ELR (cell line): ENCODE measurements at regions not wholly inside any gene's neighbourhood (a gene's known extent, or its start where the extent isn't known, plus 50 kb on each side); places are given as distances from the start of the nearest gene placed in this dataset.

ENCODE experiments used
- DNase-seq: peaks from one replicate; pipeline ENCODE4 v3.0.0-alpha.2; 2015; ENCODE audit warnings: low read depth

DNA sequence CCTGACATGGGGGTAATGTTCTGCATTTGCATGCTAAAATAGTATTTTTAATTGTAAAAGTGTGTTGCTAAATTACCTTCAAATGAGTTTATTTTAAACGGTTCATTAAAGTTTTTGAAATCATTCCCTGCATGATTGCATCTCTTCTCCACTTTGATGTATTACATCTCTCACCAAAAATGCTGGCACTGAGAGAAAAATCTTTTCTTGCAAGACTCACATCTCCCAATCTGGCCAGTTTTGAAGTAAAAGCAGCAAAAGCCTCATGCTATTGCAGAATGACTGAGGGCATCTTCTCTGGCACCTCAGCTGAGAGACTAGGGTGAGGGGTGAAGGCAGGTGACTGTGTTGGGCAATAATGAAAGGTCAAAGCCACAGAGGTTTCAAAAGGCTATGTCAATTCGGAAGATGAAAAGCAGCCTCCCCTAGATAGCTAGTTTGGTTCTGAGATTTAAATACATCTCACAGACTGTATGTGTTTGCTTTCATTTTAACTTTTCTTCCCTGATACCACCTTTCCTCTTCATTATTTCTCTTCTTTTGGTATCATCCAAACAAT lies 292.2 kb upstream of the RAG2 start:
- no peak for DNase-seq

DNA sequence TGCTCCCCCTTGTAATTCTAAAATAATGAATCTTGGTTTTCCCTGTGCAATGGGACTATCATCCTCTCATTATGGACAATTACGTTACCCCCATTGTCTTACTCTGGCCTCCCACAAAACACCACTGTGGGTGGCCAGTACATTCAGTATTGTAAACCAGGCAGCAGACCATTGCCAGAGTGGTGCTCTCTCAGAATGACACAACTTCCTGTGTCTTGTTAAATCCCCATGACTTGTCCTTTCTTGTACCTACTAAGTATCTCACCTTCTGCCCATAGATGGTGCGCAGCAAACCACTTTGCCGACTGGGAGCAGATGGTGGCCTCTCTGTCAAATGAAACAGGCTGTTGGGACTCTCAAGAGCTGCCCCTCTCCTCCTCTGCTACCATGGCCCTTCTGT lies 287.1 kb upstream of the RAG2 start:
- DNase-seq, result no peak

DNA sequence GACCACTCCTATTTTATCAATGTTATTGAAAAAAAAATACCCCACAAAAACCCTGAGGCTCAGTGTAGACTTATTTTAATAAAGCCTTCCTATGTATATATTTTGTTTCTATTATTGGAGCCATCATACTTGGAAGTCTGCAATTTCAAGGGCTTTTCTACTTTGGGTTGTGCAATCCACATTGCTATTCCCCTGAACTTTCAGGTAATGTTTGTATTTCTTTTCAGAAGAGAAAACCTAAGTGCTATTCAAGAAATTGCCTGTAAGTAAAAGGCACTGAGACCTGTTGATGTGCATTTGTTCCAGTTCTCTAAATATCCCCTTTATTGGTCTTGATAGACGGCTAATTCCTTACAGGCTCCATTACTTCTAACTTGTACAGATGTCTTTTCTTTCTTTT lies 280.7 kb upstream of the RAG2 start:
- DNase-seq, result no peak

DNA sequence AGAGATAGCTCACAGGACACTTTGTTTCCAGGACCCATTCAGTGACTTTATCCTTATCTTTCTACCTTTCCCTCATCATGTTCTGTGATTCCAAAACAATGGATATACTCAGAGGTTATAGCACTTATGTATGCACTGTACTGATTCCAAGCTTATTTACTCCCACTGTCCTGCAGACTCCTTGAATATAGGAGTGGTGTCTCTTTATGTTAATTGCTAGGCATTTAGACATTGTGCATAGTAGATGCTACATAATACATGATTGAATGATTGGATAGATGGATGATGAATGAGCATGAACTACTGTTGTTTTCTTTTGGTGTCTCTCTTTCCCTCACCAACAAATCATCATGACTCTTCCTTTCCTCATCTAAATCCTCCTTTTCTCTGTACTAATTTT lies 279.1 kb upstream of the RAG2 start:
- DNase-seq, result no peak

DNA sequence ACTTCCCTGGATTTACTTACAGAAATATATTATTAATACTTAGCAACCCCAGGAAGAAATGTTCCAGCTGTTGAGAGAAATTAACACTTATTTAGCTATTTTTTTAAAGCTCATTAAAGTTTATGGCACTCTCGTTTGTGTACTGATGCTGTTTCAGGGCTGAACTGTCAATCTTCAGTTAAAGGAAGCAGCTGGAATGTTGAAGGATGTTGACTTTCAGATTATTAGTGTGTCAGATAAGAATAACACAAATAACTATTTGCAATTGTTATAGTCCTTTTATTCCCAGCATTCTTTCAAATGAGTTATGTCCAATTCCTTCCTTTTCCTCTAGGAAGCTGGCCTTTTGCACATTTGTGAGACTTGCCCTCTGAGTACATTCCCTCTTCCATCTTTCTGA lies 278.2 kb upstream of the RAG2 start:
- no peak for DNase-seq

DNA sequence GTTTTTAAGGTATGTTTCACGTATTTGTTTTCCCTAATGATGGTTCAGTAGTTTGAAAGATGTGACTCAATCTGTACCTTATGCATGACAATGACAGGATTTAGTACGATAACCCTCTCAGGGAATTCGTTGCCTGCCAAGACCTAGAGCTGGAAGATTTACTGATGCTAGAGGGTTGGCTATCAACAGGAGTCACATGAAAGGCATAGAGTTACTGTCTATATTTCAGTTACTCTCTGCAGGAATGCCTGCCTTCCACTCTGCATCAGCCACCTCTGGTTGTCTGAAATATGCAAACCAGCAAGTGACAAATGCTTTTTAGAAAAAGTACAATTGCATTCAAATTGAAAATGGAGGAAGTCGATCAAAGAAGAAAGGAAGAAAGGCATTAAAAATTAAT lies 276.3 kb upstream of the RAG2 start:
- DNase-seq, result no peak

DNA sequence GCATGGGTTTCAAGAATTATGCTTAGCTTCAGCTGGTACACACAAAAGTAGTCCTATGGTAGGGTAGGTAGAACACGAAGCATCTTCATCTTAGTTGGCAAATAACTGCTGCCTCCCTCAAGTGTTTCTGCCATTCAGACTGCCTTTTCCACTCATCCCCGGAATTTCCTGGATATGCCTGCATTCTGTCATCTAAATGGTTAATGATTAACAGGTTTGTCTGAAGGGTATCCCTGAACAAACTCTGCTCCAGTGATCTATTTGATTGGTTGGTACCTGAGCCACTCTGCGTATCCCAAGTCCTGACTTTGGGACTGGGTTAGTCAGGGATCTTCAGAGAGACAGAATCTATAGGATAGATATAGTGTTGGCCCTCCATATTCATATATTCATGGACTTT lies 272.3 kb upstream of the RAG2 start:
- no peak for DNase-seq

DNA sequence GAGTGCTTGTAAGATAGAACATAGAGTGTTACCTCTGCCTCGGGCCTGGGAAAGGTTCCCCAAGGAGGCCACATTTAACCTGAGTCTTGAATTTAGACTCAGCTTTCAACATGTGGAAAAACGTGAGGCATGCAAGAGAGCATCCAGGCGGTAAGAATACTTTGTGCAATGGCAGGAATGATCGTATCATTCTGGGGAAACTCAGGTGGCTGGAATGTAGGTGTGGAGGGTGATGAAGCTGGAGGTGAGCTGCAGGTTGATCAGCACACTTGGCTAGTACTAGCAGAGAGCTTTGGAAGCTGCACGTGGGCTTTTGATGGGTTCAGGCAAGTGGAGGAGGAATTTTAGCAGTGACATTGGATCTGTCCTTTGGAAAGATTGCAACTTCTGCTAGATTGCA lies 270.3 kb upstream of the RAG2 start:
- no peak for DNase-seq

DNA sequence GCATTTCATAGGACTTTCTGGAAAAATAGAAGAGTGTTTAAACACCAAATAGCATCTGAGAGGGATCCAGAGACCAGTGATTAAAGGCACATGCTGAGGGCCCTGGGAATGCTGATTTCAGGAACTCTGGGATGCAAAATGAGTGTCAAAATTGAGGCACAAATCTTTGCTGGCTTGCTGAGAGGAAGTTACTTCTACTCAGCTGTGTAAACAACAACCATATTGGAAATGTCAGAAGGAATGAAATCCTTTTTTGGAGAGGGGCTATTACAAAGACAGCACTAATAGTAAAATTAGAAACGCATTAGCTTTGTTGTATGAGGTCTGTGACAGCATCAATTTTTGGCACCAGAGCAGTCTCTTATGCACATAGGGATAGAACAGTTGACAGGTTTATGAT lies 267.8 kb upstream of the RAG2 start:
- DNase-seq, result no peak

DNA sequence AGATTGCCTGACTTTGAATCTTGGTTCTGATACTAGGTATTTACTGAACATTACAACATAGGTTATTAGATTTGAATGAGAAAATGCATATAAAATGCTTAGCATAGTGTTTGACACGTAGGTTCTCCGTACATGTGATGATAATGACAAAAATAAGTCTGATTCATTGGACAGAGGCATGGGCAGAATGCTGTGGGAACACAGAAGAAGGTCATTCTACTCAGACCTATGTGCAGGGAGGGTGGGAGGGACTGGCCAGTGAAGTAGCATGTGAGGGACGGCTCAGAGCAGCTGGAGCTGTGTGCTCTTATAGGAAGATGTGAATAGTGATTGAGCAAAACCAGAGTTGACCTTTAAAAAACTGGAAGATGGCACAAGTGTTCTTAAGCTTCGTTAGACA lies 256.8 kb upstream of the RAG2 start:
- no peak for DNase-seq

DNA sequence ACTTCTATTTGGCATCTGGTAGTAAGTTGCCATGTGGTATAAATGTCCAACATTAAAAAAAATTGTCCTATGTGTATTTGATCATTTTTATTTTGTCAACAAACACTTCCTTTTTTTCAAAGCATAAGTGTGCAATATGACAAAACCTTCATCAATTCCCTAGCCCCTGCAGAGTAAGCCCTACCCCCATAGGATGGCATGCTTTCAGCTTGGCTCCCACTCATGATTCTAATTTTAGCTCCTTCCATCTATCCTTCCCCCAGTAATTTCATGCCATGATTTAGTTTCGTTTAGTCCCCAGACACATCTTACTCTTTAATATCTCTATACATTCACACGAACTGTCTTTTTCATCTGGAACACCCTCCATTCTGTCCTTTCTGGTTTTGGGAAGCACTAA lies 250.6 kb upstream of the RAG2 start:
- DNase-seq, result no peak

DNA sequence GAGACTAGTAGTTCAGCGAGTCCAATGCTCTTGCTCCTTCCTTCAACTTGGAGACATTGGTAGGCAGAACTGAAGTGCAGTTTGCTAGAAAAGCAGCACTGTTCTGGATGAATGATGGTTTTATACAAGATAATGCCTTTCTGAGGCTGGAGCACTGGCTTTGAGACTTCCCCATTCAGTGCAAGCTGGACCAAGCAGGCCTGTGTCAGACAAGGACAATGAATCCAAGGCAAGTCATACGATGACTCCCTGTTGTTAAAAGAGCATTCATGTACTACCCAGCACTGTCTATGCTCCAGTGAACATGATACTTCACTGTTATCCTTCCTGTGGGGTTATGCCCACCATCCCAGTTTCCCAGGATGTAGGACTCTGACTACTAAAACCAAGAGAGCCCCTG lies 242.3 kb upstream of the RAG2 start:
- no peak for DNase-seq

DNA sequence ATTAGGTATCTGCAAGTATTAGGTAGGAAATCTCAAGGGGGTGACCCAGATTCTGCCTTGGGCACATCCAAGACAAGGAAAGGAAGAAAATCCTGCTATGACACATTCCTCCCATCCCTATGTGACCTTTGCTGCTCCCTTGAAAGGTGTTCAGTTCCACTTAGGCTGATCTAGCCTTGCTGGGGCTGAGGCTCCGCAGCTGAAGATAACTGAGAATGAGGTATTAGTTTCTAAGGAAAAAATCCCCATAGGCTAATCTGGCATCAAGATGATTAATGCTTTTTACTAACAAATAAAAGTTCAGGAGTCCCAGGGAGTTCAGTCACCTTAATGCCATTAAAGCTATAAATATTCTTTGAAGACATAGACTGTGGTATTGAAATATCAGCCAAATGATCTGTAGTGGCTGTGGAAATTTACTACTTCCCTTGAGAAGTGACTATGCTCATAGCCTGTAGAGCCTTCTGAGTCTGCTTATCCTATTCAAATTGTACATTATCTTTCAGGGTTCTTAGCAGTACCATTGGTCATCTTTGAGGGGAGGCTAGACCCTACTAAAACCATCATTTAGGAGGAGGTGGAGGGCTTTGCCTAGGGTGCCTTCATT lies 239.9 kb upstream of the RAG2 start:
- DNase-seq, result no peak

DNA sequence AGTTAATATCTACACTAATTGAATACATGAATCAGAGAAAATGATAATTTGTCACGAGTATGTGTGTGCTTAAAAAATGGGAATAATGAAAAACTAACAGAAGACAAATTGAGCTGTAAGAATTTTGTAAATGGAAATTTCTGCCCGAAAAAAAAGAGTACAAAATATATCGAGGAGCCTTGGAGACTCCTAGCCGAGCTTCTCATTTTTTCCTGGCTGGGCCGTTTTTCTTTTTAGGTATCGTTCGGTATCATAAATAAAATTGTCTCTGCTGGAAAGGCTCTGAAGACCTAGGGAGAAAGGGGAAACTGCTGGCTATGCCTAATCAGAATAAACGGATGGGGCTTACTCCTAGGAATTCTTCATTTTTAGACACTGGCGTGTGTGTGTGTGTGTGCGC lies 227.2 kb upstream of the RAG2 start:
- no peak for DNase-seq

DNA sequence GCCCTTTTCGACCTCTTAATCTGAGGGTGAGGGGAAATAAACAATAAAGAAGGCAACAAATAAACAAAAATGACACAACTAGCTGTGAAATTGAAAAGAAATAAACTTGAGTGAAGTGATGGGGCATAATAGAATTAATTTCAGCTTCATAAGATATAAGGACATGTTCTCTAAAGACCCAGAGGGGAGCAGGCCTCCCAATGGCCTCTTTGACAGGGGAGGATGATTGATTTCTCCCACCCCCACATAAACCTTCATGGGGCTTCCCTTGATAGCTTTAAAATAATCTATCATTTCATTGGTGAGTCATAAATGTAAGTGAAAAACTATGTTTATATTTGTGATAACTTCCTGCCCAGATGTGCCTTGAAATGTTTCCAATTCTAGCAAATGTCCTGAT lies 226.3 kb upstream of the RAG2 start:
- DNase-seq, result no peak

DNA sequence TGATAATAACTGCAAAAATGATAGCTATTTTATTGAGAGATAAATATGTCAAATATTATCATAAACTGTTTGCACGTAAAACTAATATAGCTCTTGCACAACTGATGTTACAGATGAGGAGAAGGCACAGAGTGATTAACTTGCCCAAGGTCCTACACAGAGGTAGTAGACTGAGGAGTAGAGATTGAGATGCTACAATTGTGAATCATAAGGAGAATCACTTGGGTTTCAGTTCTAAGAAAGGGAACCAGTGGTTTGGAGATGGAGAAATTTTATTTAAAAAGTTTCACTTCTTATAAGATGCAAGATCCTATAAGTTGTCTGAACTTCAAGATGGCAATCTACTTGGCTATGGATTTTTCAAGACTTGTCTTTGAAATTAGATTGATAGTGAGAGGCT lies 224.8 kb upstream of the RAG2 start:
- DNase-seq, result no peak

DNA sequence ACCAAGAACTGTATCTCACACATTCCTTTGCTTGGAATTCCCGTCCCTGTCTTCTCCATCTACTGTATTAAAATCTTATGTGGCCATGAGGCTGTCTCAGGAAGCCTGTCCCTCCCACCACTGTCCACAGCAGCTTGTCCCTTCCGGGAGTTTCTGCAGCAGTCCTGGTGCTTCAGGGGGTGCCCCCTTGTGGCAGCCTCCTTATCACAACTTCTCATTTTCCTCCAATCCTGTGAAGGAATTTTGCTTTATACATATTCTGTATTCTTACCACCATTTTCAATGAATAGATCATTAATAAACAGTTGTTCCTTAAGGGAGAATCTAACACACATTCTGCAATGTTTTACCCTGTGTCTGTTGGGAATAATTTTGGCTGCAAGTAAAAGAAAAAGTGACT lies 220.4 kb upstream of the RAG2 start:
- peak; percentile 38 for DNase-seq

DNA sequence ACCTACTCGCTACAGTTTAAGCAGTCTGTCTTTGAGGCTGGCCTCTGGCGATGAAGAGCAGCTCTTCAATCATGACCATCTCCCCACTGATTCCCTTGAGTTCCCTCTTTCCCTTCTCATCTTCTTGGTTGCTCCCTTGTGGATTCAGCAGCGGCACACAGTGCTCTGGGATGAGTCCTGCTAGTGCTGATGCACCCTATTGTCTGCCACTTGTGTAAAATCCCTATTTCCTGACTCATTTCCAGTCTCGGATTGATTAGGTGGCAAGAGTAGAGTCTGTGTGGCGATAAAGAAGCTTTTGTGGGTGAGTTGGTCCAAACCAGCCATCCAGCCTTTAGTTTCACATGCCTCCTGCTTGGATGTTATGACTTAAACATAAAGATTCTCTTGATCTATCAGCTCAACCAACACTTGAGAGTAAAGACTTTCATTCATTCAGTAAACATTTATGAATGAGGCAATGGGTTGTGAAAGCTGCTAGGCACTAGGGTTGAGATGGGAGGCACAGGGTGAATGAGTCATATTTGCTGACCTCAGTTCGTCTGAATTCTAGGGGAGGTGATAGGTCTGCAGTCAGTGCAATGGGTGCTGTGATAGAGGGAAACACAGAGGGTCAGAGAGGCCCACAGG lies 219.4 kb upstream of the RAG2 start:
- peak; percentile 79 for DNase-seq

DNA sequence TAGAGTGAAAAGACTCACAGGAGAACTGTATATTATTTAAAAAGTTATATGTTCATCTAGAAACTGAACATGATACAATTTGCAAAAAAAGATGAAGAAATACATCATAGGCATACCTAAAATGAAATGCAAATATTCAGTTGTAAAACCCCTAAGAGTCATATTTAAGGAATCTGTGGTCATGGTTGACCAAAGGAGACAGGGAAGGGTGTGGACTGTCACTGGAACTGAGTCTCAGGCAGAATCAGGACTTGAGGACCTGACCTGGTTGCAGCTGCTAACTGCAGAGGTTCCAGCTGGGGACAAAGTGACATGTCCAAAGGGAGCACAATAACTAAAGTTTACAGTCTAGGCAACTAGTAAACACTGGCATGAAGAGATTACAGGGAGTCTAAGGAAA lies 211.3 kb upstream of the RAG2 start:
- peak; percentile 11 for DNase-seq

DNA sequence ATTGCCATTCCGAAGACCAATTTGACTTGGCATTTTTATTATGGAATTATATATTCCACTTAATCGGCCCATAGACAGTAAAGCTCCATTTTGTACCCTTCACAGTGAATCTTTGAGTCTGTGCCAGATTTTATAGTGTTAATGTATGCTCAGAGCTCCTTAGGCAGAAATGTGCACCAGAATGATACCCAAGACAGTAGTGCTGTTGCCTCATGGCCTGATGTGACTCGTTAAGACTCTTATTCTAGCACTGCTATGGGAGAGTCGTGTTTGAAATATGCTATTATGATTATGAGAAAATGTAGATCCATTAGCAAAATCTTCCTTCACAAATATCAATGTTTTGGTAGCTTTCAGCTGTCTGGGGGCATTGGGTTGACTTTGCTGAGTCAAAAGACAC lies 209.8 kb upstream of the RAG2 start:
- DNase-seq, result no peak

DNA sequence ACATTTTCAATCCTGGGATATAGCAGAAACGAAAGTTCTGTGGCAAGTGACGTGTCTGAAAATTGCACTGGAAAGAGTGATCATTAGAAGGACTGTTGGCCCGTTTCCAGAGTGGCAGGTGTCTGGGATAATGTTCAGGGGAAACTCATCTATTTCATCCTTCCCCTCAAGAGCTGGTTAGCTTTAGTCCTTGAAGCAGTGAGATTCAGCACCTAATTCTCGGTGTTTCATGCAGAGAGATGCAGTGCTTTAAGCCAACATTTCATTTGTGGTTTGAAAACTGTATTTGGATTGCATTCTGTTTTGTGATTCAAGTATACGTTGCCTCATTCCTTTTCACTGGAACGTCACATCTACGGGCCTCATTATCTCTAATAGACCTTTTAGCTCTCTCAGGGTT lies 205.0 kb upstream of the RAG2 start:
- DNase-seq, result no peak

DNA sequence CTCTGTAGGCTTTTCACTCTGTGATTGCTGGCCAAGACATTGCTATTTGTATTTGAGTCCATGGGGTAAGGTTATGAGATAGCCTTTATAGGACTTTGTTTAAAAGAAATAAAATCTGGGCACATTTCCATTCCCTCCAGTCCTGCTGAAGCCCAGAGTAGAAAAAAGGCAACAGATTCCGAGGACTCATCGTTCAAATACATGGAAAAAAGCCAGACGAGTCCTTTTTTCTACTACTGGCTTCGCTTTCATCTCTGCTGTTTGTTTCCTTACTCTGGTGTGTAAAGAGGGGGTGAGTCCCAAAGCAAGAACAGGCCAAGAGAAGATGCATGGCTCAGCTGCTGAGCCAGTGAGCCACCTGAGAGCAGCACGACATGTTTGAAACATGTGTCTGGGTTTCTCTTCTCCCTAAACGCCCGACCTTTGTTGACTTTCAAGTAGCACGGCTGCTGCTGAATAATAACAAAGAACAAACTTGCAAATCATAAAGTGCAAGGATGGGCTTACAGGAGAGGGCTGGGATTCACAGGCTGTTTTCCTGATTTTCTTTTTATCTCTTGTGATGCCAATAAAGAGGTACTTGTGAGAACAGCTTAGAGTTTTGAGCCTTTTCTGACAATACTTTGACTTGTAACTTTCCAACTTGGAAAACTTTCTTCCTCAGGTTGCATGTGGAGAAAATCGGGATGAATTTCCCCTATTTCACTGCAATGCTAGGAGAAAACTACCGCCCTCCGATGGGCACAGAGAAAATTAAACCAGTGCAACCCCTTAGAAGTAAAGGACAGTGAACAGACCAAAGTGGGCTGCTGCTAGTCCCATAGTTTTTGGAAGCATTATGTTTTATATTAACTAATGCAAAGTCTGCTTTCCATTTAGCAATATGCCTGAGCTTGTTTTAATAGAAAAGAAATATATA lies 195.2 kb upstream of the RAG2 start:
- DNase-seq, result peak; percentile 28

DNA sequence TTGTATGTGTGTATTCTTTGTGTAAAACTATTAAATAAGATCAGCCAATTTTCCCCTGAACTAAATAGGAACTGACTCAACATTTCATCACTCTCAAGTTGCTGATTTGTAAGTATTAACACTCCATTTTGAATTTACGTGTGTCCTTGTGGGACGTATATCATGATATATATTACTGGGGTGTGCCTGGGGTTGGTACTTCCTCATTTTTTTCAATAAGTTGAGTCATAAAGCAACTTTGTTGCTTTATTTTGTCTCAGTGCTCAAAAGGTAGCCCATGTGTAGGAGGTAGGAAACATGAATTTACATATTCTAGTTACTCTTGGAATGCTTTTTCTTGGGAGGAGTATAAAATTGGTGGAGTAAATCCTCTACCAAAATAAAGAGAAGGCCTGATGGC lies 193.9 kb upstream of the RAG2 start:
- no peak for DNase-seq
